Fibroblast of lung (primary cell): ENCODE measurements at regions not wholly inside any gene's neighbourhood (a gene's known extent, or its start where the extent isn't known, plus 50 kb on each side); places are given as distances from the start of the nearest gene placed in this dataset.
"Not testable (repeated sequence)": the region's sequence is repeated elsewhere in the genome, so short reads cannot be mapped to it uniquely, and the experiment has no call there.

ENCODE experiments used
- DNase-seq, 2 donors: peaks; one replicate each; pipeline versions ENCODE4 v3.0.0 to v3.0.0-alpha.2; 2010; ENCODE audit warnings: low read depth in 2 of 2
- H2AFZ ChIP-seq: 2 replicates; pipeline ENCODE4 v1.5.1; 2012; ENCODE audit warnings: low read length, control low read depth, inconsistent platforms
- H3K27ac ChIP-seq: 2 replicates; pipeline ENCODE4 v1.5.1; 2011; ENCODE audit warnings: low read length, control low read depth; ENCODE audit not compliant: insufficient read depth
- H3K27me3 ChIP-seq: 2 replicates; pipeline ENCODE4 v1.5.1; 2011; ENCODE audit warnings: mild to moderate bottlenecking, low read length; ENCODE audit not compliant: control insufficient read depth, insufficient read depth
- H3K36me3 ChIP-seq: 2 replicates; pipeline ENCODE4 v1.5.1; 2011; ENCODE audit warnings: low read length; ENCODE audit not compliant: control insufficient read depth, insufficient read depth
- H3K4me1 ChIP-seq: 2 replicates; pipeline ENCODE4 v1.5.1; 2011; ENCODE audit warnings: low read length; ENCODE audit not compliant: control insufficient read depth, insufficient read depth; ENCODE audit errors: extremely low read depth
- H3K4me2 ChIP-seq: 2 replicates; pipeline ENCODE4 v1.5.1; 2011; ENCODE audit warnings: low read length, control low read depth; ENCODE audit not compliant: insufficient read depth; ENCODE audit errors: extremely low read depth
- H3K4me3 ChIP-seq, 4 experiments: fragments of 200-600 bp in 1 of 4; sonication (generic) in 1 of 4; replicated peaks in 1 of 4; 2 replicates each; pipeline ENCODE4 v1.5.1; 2011 to 2016; ENCODE audit warnings: low read length in 4 of 4, low read depth in 3 of 4, mild to moderate bottlenecking in 3 of 4, control low read depth in 2 of 4, inconsistent platforms in 1 of 4, mixed read lengths in 1 of 4; ENCODE audit not compliant: insufficient read depth in 1 of 4; ENCODE audit errors: control extremely low read depth in 1 of 4
- H3K79me2 ChIP-seq: 2 replicates; pipeline ENCODE4 v1.5.1; 2012; ENCODE audit warnings: mild to moderate bottlenecking, low read length, inconsistent platforms; ENCODE audit not compliant: control insufficient read depth, insufficient read depth
- H3K9ac ChIP-seq: 2 replicates; pipeline ENCODE4 v1.5.1; 2011; ENCODE audit warnings: mild to moderate bottlenecking, low read length, control low read depth; ENCODE audit not compliant: insufficient read depth
- H3K9me3 ChIP-seq: 2 replicates; pipeline ENCODE4 v1.5.1; 2012; ENCODE audit warnings: low read depth, low read length; ENCODE audit not compliant: control insufficient read depth, insufficient read depth
- H4K20me1 ChIP-seq: 2 replicates; pipeline ENCODE4 v1.5.1; 2011; ENCODE audit warnings: low read length; ENCODE audit not compliant: control insufficient read depth, insufficient read depth; ENCODE audit errors: extremely low read depth
- CTCF ChIP-seq, 2 donors: IDR thresholded peaks in 1 of 2; conservative IDR thresholded peaks in 1 of 2; 1 replicate in 1 of 2; 2 replicates in 1 of 2; pipeline ENCODE4 v1.5.1; 2011 to 2012; ENCODE audit warnings: low read length in 2 of 2, control low read depth in 1 of 2, inconsistent platforms in 1 of 2, low read depth in 1 of 2, mild to moderate bottlenecking in 1 of 2
- EZH2 ChIP-seq: IDR thresholded peaks from 2 replicates; pipeline ENCODE4 v1.5.1; 2012; ENCODE audit warnings: low read length, control low read depth, mild to moderate bottlenecking; ENCODE audit errors: missing control alignments

GRCh38 chr5:68110264-68110663 lies 105.3 kb upstream of the PIK3R1 start:
- H3K36me3 ChIP-seq = no peaks in the 10 kb centered on the region
- no peak overlapping the region for H3K4me3 ChIP-seq
- TF ChIP-seq EZH2 (no peak), CTCF (conservative IDR thresholded peaks at IDR 0.05 in 1 of 2, IDR thresholded peaks at IDR 0.05 in 1 of 2; ENCODE audit: low read depth in 1 of 2, low read length in 2 of 2) (no peak)

DNA sequence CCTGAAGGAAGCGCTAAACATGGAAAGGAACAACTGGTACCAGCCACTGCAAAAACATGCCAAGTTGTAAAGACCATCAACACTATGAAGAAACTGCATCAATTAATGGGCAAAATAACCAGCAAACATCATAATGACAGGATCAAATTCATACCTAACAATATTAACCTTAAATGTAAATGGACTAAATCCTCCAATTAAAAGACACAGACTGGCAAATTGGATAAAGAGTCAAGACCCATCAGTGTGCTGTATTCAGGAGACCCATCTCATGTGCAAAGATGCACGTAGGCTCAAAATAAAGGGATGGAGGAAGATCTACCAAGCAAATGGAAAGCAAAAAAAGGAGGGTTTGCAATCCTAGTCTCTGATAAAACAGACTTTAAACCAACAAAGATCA lies 111.3 kb upstream of the PIK3R1 start:
- not testable (repeated sequence) for H3K9me3 ChIP-seq, DNase-seq, H3K4me2 ChIP-seq, H3K27ac ChIP-seq, H3K9ac ChIP-seq, H2AFZ ChIP-seq, H3K79me2 ChIP-seq, H4K20me1 ChIP-seq, H3K4me3 ChIP-seq, H3K36me3 ChIP-seq, H3K27me3 ChIP-seq, H3K4me1 ChIP-seq

More at GRCh38 chr5:68110264-68110663, 105.3 kb upstream of the PIK3R1 start:
- H4K20me1 ChIP-seq = no peaks in the 10 kb centered on the region
- no peak overlapping the region for H2AFZ ChIP-seq
- no peak overlapping the region for H3K4me2 ChIP-seq
- DNase-seq = no peak
- no peak overlapping the region for H3K27ac ChIP-seq
- H3K9me3 ChIP-seq = no peaks in the 10 kb centered on the region
- no peak overlapping the region for H3K9ac ChIP-seq
- no peaks in the 10 kb centered on the region for H3K79me2 ChIP-seq
- no peaks in the 10 kb centered on the region for H3K27me3 ChIP-seq
- no peaks in the 10 kb centered on the region for H3K4me1 ChIP-seq

- not testable (repeated sequence) for H3K79me2 ChIP-seq, H3K4me3 ChIP-seq, H3K9ac ChIP-seq, H3K36me3 ChIP-seq, DNase-seq, H3K27me3 ChIP-seq, H3K9me3 ChIP-seq, H3K4me1 ChIP-seq, H4K20me1 ChIP-seq, H3K27ac ChIP-seq, H2AFZ ChIP-seq, H3K4me2 ChIP-seq
Measured at GRCh38 chr5:68103297-68103696, 112.3 kb upstream of the PIK3R1 start.

- no peaks in the 10 kb centered on the region for H3K9me3 ChIP-seq
- TF ChIP-seq CTCF (conservative IDR thresholded peaks at IDR 0.05 in 1 of 2, IDR thresholded peaks at IDR 0.05 in 1 of 2; ENCODE audit: low read depth in 1 of 2, low read length in 2 of 2) (no peak), EZH2 (no peak)
- DNase-seq = no peak
- no peak overlapping the region for H3K4me2 ChIP-seq
- H3K4me3 ChIP-seq = no peak overlapping the region
- H4K20me1 ChIP-seq = no peaks in the 10 kb centered on the region
- H3K79me2 ChIP-seq = no peaks in the 10 kb centered on the region
- no peaks in the 10 kb centered on the region for H3K36me3 ChIP-seq
- H3K9ac ChIP-seq = no peak overlapping the region
- H3K27me3 ChIP-seq = no peaks in the 10 kb centered on the region
- H3K27ac ChIP-seq = no peak overlapping the region
- H3K4me1 ChIP-seq = no peaks in the 10 kb centered on the region
- H2AFZ ChIP-seq = no peak overlapping the region
Measured at GRCh38 chr5:68099327-68099726, 116.2 kb upstream of the PIK3R1 start.
